HFFc6 (cell line): ENCODE measurements at regions not wholly inside any gene's neighbourhood (a gene's known extent, or its start where the extent isn't known, plus 50 kb on each side); places are given as distances from the start of the nearest gene placed in this dataset.

Experiments
- DNase-seq: peaks from one replicate; pipeline ENCODE4 v3.0.0-alpha.2; 2018
- H3K27ac Mint-ChIP-seq: 2 replicates; pipeline ENCODE4 v1.8.0; 2020; ENCODE audit warnings: mild to moderate bottlenecking, mixed read lengths
- H3K27me3 Mint-ChIP-seq: 2 replicates; pipeline ENCODE4 v1.8.0; 2021; ENCODE audit warnings: mild to moderate bottlenecking, moderate library complexity, mixed read lengths; ENCODE audit not compliant: insufficient read depth
- H3K36me3 Mint-ChIP-seq: 2 replicates; pipeline ENCODE4 v1.8.0; 2021; ENCODE audit warnings: low read depth, mixed read lengths
- H3K4me1 Mint-ChIP-seq: 2 replicates; pipeline ENCODE4 v1.8.0; 2020; ENCODE audit warnings: low read depth, mixed read lengths
- H3K4me3 Mint-ChIP-seq: 2 replicates; pipeline ENCODE4 v1.8.0; 2020; ENCODE audit warnings: mild to moderate bottlenecking, moderate library complexity, mixed read lengths
- H3K9me3 Mint-ChIP-seq: 2 replicates; pipeline ENCODE4 v1.8.0; 2020; ENCODE audit warnings: mild to moderate bottlenecking, mixed read lengths
- TF ChIP-seq, protein P1 (sequence below): fragments of 200-600 bp; sonication (generic); IDR thresholded peaks from 2 replicates; pipeline ENCODE4 v1.5.0; 2021; ENCODE audit warnings: antibody characterized with exemption, mild to moderate bottlenecking

DNA sequence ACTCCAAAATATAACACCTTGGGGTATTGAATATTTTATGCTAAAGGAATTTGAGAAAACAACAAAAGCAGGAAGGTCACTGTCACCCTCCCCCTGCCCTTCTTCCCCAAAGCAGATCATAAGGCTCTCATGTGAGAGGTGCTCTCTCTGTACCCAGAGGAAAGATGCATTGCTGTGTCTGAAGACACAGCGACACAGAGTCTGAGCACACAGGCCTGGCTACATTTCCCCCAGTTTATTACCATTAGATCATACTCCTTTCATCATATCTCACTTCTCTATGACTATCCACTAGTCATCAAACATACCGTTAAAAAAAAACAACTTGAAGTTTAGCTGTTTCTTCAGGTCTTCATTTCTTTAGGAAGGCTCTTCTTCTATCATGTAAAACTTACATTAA is 127.1 kb downstream of the PPIAL4G start:
- peaks cover 28% of the 10 kb centered on the region for H3K27me3 Mint-ChIP-seq

DNA sequence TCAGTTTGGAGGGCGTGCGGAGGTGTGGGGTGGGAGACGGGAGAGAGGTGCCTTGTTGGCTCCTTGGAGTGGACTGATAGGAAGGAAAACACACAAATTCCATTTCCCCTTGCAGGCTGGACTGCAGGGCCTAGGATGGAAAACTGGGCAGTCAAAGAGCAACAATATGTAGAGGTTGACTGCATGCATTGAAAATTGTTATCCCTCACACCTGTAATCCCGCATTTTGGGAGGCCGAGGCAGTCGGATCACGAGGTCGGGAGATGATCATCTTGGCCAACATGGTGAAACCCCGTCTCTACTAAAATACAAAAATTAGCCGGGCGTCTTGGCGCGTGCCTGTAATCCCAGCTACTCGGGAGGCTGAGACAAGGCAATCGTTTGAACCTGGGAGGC is 128.2 kb downstream of the PPIAL4G start:
- Mint-ChIP-seq H3K4me3 (no peak overlapping the region), H3K4me1 (no peaks in the 10 kb centered on the region), H3K9me3 (no peaks in the 10 kb centered on the region), H3K27me3 (peaks cover 36% of the 10 kb centered on the region), H3K27ac (no peak overlapping the region), H3K36me3 (no peaks in the 10 kb centered on the region)
- no peak for DNase-seq
- TF ChIP-seq, protein P1, sequence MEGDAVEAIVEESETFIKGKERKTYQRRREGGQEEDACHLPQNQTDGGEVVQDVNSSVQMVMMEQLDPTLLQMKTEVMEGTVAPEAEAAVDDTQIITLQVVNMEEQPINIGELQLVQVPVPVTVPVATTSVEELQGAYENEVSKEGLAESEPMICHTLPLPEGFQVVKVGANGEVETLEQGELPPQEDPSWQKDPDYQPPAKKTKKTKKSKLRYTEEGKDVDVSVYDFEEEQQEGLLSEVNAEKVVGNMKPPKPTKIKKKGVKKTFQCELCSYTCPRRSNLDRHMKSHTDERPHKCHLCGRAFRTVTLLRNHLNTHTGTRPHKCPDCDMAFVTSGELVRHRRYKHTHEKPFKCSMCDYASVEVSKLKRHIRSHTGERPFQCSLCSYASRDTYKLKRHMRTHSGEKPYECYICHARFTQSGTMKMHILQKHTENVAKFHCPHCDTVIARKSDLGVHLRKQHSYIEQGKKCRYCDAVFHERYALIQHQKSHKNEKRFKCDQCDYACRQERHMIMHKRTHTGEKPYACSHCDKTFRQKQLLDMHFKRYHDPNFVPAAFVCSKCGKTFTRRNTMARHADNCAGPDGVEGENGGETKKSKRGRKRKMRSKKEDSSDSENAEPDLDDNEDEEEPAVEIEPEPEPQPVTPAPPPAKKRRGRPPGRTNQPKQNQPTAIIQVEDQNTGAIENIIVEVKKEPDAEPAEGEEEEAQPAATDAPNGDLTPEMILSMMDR, result no peak

More for the DNA sequence above, 127.1 kb downstream of the PPIAL4G start:
- Mint-ChIP-seq H3K9me3 (no peaks in the 10 kb centered on the region), H3K4me1 (no peaks in the 10 kb centered on the region), H3K27ac (no peak overlapping the region), H3K4me3 (no peak overlapping the region), H3K36me3 (no peaks in the 10 kb centered on the region)
- TF ChIP-seq, protein P1, result no peak
- DNase-seq, result no peak

DNA sequence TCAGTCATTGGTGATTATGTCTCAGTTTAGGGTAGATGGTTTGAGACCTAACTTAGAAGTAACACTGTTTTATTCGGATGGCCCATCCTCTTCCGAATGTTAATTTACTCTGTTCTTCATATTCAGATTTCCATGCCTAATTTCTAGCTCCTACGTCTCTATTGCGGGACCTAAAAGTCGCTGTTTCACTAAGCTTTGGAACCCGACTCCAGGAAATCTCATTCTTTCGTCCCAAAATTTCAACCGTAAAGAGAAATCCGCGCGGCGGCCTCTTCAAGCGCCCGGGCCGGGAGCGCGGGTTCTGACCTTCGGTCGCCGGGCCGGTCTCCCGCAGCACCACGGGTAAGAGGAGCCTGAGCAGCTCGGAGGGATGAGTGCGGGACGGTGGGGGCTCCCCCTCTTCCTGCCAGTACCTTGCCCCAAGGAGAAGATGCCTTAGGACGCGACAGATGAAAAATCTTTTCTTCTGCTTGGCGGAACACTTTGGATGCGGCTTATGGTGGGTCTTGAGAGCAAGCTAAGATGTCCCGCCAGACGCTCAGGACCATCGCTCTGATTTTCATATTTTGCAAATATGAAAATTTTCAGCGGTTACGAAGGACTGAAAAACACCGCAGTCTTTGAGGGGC is 128.7 kb downstream of the PPIAL4G start:
- peaks cover 39% of the 10 kb centered on the region for H3K27me3 Mint-ChIP-seq
- no peak overlapping the region for H3K4me3 Mint-ChIP-seq
- TF ChIP-seq, protein P1, result no peak
- no peak for DNase-seq
- no peaks in the 10 kb centered on the region for H3K36me3 Mint-ChIP-seq
- H3K27ac Mint-ChIP-seq, result no peak overlapping the region
- H3K9me3 Mint-ChIP-seq, result no peaks in the 10 kb centered on the region
- no peaks in the 10 kb centered on the region for H3K4me1 Mint-ChIP-seq

DNA sequence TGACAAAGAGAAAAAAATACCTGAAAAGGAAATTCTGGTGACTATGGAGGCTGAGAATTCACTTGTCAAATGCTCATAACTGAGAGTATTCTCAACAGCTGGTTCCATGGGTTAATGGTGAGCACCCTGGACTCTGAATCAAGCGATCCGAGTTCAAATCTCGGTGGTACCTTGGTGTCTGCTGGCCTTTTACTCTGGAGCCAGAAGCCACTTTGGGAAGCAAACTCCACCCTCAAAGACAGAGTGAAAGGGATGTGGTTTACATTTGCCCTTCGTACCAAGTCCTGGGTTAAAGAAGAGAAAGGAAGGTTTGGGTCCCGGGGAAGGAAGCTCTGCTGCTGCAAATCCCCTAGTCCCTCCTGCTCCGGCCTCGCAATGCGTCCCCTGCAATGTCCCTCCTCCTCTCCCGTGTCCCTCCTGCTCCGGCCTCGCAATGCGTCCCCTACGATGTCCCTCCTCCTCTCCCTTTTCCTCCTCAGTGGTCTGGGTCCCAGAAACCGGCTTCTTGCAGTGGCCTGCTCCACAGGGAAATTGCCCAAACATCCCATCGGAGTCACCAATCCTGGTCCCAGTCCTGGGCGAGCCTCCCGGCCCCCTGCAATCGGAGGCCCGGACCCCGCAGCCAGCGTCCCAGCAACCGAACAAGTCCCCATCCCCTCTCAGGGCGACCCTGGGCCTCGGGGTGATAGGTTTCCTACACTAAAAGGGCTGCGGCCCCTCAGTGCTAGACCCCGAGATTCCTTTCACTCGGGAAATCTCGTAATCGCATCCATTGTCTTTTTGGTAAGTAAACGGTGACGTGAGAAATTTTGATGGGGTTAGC is 129.4 kb downstream of the PPIAL4G start:
- no peak overlapping the region; the same call in 1 of the 2 replicates for H3K27ac Mint-ChIP-seq
- TF ChIP-seq, protein P1, result no peak
- H3K9me3 Mint-ChIP-seq, result no peaks in the 10 kb centered on the region
- DNase-seq, result peak; percentile 88
- H3K36me3 Mint-ChIP-seq, result no peaks in the 10 kb centered on the region
- H3K4me3 Mint-ChIP-seq, result no peak overlapping the region
- H3K4me1 Mint-ChIP-seq, result no peaks in the 10 kb centered on the region
- peaks cover 39% of the 10 kb centered on the region for H3K27me3 Mint-ChIP-seq

DNA sequence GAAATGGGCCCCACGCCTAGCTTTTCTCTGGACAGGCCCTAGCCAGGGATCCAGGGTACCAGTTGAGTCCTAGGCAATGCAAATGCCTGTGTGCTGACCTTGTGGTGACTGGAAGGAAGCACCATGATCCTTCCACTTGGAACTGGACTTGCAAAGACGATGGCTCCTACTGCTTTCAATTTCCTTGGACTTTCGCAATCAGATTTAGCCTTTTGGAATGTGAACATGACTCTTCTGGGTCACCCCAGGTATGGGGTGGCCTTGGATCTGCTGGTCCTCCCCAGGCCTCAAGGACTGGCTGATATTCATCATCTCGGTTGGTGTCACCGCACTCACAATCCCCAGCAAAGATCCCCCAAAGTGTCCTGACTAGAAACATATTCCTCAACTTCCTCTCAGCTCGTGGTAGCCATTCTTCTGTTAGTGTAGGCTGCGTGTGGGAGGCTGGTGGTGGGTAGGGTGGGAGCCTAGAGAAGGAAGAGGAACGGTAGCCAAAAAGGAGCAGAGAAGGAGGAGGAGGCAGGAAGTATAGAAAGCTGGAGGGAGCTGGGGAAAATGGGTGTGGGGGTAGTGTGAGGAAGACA is 130.5 kb downstream of the PPIAL4G start:
- Mint-ChIP-seq H3K27me3 (peaks cover 36% of the 10 kb centered on the region), H3K36me3 (no peaks in the 10 kb centered on the region), H3K4me1 (no peaks in the 10 kb centered on the region), H3K4me3 (no peak overlapping the region), H3K27ac (no peak overlapping the region), H3K9me3 (no peaks in the 10 kb centered on the region)
- no peak for DNase-seq
- TF ChIP-seq, protein P1, result no peak
